HG03175 (cell line): ENCODE measurements at regions not wholly inside any gene's neighbourhood (a gene's known extent, or its start where the extent isn't known, plus 50 kb on each side); places are given as distances from the start of the nearest gene placed in this dataset.
"Not testable (repeated sequence)": the region's sequence is repeated elsewhere in the genome, so short reads cannot be mapped to it uniquely, and the experiment has no call there.

ENCODE experiments used
- ATAC-seq: cut with Tn5 transposase; IDR thresholded peaks from one replicate; pipeline ENCODE4 v1.9.1; 2021; ENCODE audit warnings: mild to moderate bottlenecking, moderate library complexity; ENCODE audit not compliant: unreplicated experiment

GRCh38 chr14:97804056-97804455 is 1006.9 kb downstream of the VRK1 start:
- no peak for ATAC-seq

- ATAC-seq, result no peak
These were observed 1009.7 kb downstream of the VRK1 start for GRCh38 chr14:97806891-97807290.

- not testable (repeated sequence) for ATAC-seq
These were observed 1011.4 kb downstream of the VRK1 start for GRCh38 chr14:97808541-97808940.

GRCh38 chr14:97813556-97813955 is 1016.4 kb downstream of the VRK1 start:
- ATAC-seq, result no peak

- no peak for ATAC-seq
These were observed 1023.6 kb downstream of the VRK1 start for GRCh38 chr14:97820781-97821180.

- ATAC-seq, result no peak
These were observed 1027.0 kb downstream of the VRK1 start for GRCh38 chr14:97824218-97824617.

- ATAC-seq, result no peak
These were observed 1030.6 kb downstream of the VRK1 start for GRCh38 chr14:97827746-97828145.

GRCh38 chr14:97832776-97833175 is 1035.6 kb downstream of the VRK1 start:
- no peak for ATAC-seq

- ATAC-seq, result no peak
These were observed 1041.8 kb downstream of the VRK1 start for GRCh38 chr14:97838986-97839385.

GRCh38 chr14:97840159-97840558 is 1043.0 kb downstream of the VRK1 start:
- ATAC-seq, result no peak

GRCh38 chr14:97841762-97842161 is 1044.6 kb downstream of the VRK1 start:
- ATAC-seq, result no peak

GRCh38 chr14:97843066-97843465 is 1045.9 kb downstream of the VRK1 start:
- ATAC-seq, result no peak

GRCh38 chr14:97844042-97844441 is 1046.9 kb downstream of the VRK1 start:
- no peak for ATAC-seq

- no peak for ATAC-seq
These were observed 1049.0 kb downstream of the VRK1 start for GRCh38 chr14:97846156-97846555.

- no peak for ATAC-seq
These were observed 1051.3 kb downstream of the VRK1 start for GRCh38 chr14:97848317-97848980.

- no peak for ATAC-seq
These were observed 1053.3 kb downstream of the VRK1 start for GRCh38 chr14:97850466-97850865.

- ATAC-seq, result no peak
These were observed 1053.7 kb downstream of the VRK1 start for GRCh38 chr14:97850886-97851285.

GRCh38 chr14:97851428-97851995 is 1054.3 kb downstream of the VRK1 start:
- no peak for ATAC-seq

- ATAC-seq, result no peak
These were observed 1057.7 kb downstream of the VRK1 start for GRCh38 chr14:97854918-97855317.

GRCh38 chr14:97866195-97866594 is 1069.0 kb downstream of the VRK1 start:
- ATAC-seq, result no peak

- ATAC-seq, result no peak
These were observed 1069.5 kb downstream of the VRK1 start for GRCh38 chr14:97866664-97867063.

GRCh38 chr14:97873291-97873690 is 1076.1 kb downstream of the VRK1 start:
- ATAC-seq, result no peak

- no peak for ATAC-seq
These were observed 1077.2 kb downstream of the VRK1 start for GRCh38 chr14:97874394-97874793.
